OCI-LY3 (cell line): ENCODE measurements at regions not wholly inside any gene's neighbourhood (a gene's known extent, or its start where the extent isn't known, plus 50 kb on each side); places are given as distances from the start of the nearest gene placed in this dataset.

Experiments used
- CTCF ChIP-seq: fragments of 200-600, 300-600 bp; sonication (generic); IDR thresholded peaks from 2 replicates; pipeline ENCODE4 v1.5.1; 2014; ENCODE audit warnings: antibody characterized with exemption, low read length, low read depth
- EZH2phosphoT487 ChIP-seq: fragments of 200-600 bp; shearing (Covaris generic); IDR thresholded peaks from 2 replicates; pipeline ENCODE4 v1.6.1; 2018; ENCODE audit warnings: antibody characterized with exemption, mixed run types, low read depth

DNA sequence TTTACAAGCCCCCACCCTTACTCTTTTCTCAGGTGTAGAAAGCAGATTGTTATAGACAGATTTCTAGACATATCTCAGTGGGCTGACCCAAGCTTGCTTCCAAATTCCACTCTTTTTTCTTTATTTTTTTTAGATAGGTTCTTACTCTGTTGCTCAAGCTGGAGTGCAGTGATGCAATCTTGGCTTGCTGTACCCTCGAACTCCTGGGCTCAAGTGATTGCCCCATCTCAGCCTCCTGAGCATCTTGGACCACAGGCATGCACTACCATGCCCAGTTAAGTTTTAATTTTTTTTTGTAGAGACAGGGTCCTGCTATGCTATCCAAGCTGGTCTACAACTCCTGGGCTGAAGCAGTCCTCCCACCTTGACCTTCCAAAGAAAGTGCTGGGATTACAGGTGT is 53.5 kb upstream of the ADAMTS9 start:
- TF ChIP-seq CTCF = no peak
- no peak for TF ChIP-seq EZH2phosphoT487
